MM.1S (cell line): ENCODE measurements at regions not wholly inside any gene's neighbourhood (a gene's known extent, or its start where the extent isn't known, plus 50 kb on each side); places are given as distances from the start of the nearest gene placed in this dataset.

ENCODE experiments used
- DNase-seq: peaks from one replicate; pipeline ENCODE4 v3.0.0-alpha.2; 2015
- H2AFZ ChIP-seq: fragments of 300-600 bp; sonication (generic); 2 replicates; pipeline ENCODE4 v1.6.0; 2016; ENCODE audit warnings: antibody characterized with exemption, low read length
- H3F3A ChIP-seq: fragments of 300-600 bp; sonication (generic); 2 replicates; pipeline ENCODE4 v1.6.1; 2016; ENCODE audit warnings: mild to moderate bottlenecking, antibody characterized with exemption, low read length, moderate library complexity, mixed read lengths; ENCODE audit not compliant: insufficient read depth
- H3K27ac ChIP-seq: fragments of 300-600 bp; sonication (generic); 2 replicates; pipeline ENCODE4 v1.5.1; 2016; ENCODE audit warnings: mild to moderate bottlenecking, low read length
- H3K27me3 ChIP-seq: fragments of 300-600 bp; sonication (generic); replicated peaks from 2 replicates; pipeline ENCODE4 v1.6.0; 2016; ENCODE audit warnings: low read length; ENCODE audit not compliant: insufficient read depth
- H3K36me3 ChIP-seq: fragments of 300-600 bp; sonication (generic); replicated peaks from 2 replicates; pipeline ENCODE4 v1.6.1; 2016; ENCODE audit warnings: mild to moderate bottlenecking, low read length, mixed read lengths; ENCODE audit not compliant: insufficient read depth
- H3K4me1 ChIP-seq: fragments of 300-600 bp; sonication (generic); 2 replicates; pipeline ENCODE4 v1.6.1; 2016; ENCODE audit warnings: low read length, mixed read lengths
- H3K4me2 ChIP-seq: fragments of 300-600 bp; sonication (generic); 2 replicates; pipeline ENCODE4 v1.6.0; 2016; ENCODE audit warnings: low read depth, low read length
- H3K4me3 ChIP-seq: fragments of 300-600 bp; sonication (generic); 2 replicates; pipeline ENCODE4 v1.5.1; 2016; ENCODE audit warnings: low read length, mixed read lengths
- H3K79me2 ChIP-seq: fragments of 300-600 bp; sonication (generic); 2 replicates; pipeline ENCODE4 v1.6.1; 2016; ENCODE audit warnings: mixed run types, low read length, mixed read lengths
- H3K9ac ChIP-seq: fragments of 300-600 bp; sonication (generic); 2 replicates; pipeline ENCODE4 v1.6.1; 2016; ENCODE audit warnings: low read length, mixed read lengths
- H3K9me2 ChIP-seq: fragments of 300-600 bp; sonication (generic); replicated peaks from 2 replicates; pipeline ENCODE4 v1.6.1; 2016; ENCODE audit warnings: mild to moderate bottlenecking, low read length, mixed read lengths; ENCODE audit not compliant: insufficient read depth
- H3K9me3 ChIP-seq: fragments of 300-600 bp; sonication (generic); replicated peaks from 2 replicates; pipeline ENCODE4 v1.6.1; 2016; ENCODE audit warnings: mild to moderate bottlenecking, low read length, mixed read lengths; ENCODE audit not compliant: insufficient read depth
- H4K20me1 ChIP-seq: fragments of 300-600 bp; sonication (generic); 2 replicates; pipeline ENCODE4 v1.6.1; 2016; ENCODE audit warnings: mild to moderate bottlenecking, low read length, moderate library complexity, mixed read lengths; ENCODE audit not compliant: insufficient read depth
- EZH2 ChIP-seq: fragments of 300-600 bp; sonication (generic); optimal IDR thresholded peaks from 2 replicates; pipeline ENCODE3; 2017; ENCODE audit warnings: low read depth, mild to moderate bottlenecking, antibody characterized with exemption, low read length, mixed read lengths
- EZH2phosphoT487 ChIP-seq: fragments of 300-600 bp; sonication (generic); IDR thresholded peaks from 2 replicates; pipeline ENCODE4 v1.6.1; 2018; ENCODE audit warnings: antibody characterized with exemption, low read length
- TF ChIP-seq, protein P1 (sequence below): fragments of 300-600 bp; sonication (generic); IDR thresholded peaks from 2 replicates; pipeline ENCODE4 v1.5.1; 2016; ENCODE audit warnings: antibody characterized with exemption, low read length, mixed read lengths

DNA sequence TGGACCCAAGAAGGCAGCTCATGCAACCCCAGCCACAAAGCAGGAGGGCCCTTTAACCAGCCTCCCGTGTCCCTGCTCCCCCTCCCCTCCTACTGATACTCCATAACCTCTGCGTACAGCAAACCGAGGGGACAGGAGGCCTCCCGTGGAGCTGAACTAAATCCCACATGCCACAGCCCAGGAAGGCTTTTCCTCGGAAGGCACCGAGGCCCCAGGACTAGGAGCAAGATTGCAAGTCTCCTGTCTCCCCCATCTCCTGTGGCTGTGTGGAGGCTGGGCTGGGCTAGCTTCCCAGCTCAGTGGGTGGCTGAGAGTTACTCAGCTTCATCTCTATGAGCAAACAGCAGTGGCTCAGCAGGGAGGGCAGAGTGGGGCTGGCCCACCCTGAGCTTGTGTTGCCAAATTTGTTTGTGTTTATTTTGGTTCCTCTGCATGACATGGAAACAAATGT lies 62.7 kb upstream of the NECTIN1 start:
- Histone ChIP-seq H3K27ac (no peak overlapping the region), H3K4me3 (no peak overlapping the region), H3K4me2 (no peak overlapping the region), H3K27me3 (peaks cover 30% of the 10 kb centered on the region; the same call in 1 of the 2 replicates), H3K4me1 (no peaks in the 10 kb centered on the region), H3K9me2 (no peaks in the 10 kb centered on the region), H3F3A (no peaks in the 10 kb centered on the region), H3K9ac (no peak overlapping the region), H3K36me3 (no peaks in the 10 kb centered on the region), H3K9me3 (no peaks in the 10 kb centered on the region), H2AFZ (no peak overlapping the region), H4K20me1 (no peaks in the 10 kb centered on the region), H3K79me2 (no peaks in the 10 kb centered on the region)
- DNase-seq, result no peak
- TF ChIP-seq, protein P1, sequence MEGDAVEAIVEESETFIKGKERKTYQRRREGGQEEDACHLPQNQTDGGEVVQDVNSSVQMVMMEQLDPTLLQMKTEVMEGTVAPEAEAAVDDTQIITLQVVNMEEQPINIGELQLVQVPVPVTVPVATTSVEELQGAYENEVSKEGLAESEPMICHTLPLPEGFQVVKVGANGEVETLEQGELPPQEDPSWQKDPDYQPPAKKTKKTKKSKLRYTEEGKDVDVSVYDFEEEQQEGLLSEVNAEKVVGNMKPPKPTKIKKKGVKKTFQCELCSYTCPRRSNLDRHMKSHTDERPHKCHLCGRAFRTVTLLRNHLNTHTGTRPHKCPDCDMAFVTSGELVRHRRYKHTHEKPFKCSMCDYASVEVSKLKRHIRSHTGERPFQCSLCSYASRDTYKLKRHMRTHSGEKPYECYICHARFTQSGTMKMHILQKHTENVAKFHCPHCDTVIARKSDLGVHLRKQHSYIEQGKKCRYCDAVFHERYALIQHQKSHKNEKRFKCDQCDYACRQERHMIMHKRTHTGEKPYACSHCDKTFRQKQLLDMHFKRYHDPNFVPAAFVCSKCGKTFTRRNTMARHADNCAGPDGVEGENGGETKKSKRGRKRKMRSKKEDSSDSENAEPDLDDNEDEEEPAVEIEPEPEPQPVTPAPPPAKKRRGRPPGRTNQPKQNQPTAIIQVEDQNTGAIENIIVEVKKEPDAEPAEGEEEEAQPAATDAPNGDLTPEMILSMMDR, result no peak
- TF ChIP-seq EZH2phosphoT487, result no peak
- TF ChIP-seq EZH2, result no peak

DNA sequence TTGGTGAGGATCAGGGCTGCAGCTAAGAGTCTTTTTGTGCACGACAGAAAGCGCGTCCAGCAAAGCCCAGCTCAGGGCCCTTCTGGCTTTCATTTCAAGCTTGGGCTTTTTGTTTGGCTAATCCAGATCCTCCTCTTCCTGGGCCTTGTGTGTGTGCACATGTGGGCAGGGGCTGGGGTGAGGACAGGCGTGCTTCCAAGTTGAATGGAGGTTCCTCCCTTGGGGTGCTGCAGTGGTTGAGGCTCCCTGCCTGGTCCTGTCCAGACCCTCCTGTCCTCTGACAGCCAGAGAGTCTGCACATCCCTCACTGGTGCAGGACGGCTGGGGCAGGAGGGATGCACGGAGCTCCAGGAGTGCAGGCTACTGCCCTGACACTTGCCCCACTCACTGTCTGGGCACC lies 62.0 kb upstream of the NECTIN1 start:
- no peaks in the 10 kb centered on the region for H3K36me3 ChIP-seq
- no peak overlapping the region for H3K4me2 ChIP-seq
- no peaks in the 10 kb centered on the region for H3F3A ChIP-seq
- no peak overlapping the region for H2AFZ ChIP-seq
- no peak overlapping the region for H3K4me3 ChIP-seq
- H3K9me2 ChIP-seq, result no peaks in the 10 kb centered on the region
- TF ChIP-seq, protein P1, result no peak
- TF ChIP-seq EZH2 (no peak), EZH2phosphoT487 (no peak)
- no peaks in the 10 kb centered on the region for H3K79me2 ChIP-seq
- no peaks in the 10 kb centered on the region for H3K9me3 ChIP-seq
- no peaks in the 10 kb centered on the region for H3K4me1 ChIP-seq
- no peaks in the 10 kb centered on the region for H4K20me1 ChIP-seq
- H3K27ac ChIP-seq, result no peak overlapping the region
- peaks cover 30% of the 10 kb centered on the region; the same call in 1 of the 2 replicates for H3K27me3 ChIP-seq
- H3K9ac ChIP-seq, result no peak overlapping the region
- no peak for DNase-seq

- Histone ChIP-seq H3K4me1 (no peaks in the 10 kb centered on the region), H3K27me3 (peaks cover 30% of the 10 kb centered on the region; the same call in 1 of the 2 replicates), H3K4me2 (no peak overlapping the region)
Measured at GRCh38 chr11:119790476-119790875, 61.5 kb upstream of the NECTIN1 start.

More at GRCh38 chr11:119790476-119790875, 61.5 kb upstream of the NECTIN1 start:
- H3F3A ChIP-seq, result no peaks in the 10 kb centered on the region
- DNase-seq, result no peak
- H3K4me3 ChIP-seq, result no peak overlapping the region
- H3K79me2 ChIP-seq, result no peaks in the 10 kb centered on the region
- H3K9me3 ChIP-seq, result no peaks in the 10 kb centered on the region
- no peaks in the 10 kb centered on the region for H3K9me2 ChIP-seq
- no peak overlapping the region for H3K9ac ChIP-seq
- H3K27ac ChIP-seq, result no peak overlapping the region
- no peaks in the 10 kb centered on the region for H4K20me1 ChIP-seq
- no peaks in the 10 kb centered on the region for H3K36me3 ChIP-seq
- no peak overlapping the region for H2AFZ ChIP-seq
- TF ChIP-seq, protein P1, result no peak
- no peak for TF ChIP-seq EZH2phosphoT487
- TF ChIP-seq EZH2, result no peak
